HG03342 (cell line): ENCODE measurements at regions not wholly inside any gene's neighbourhood (a gene's known extent, or its start where the extent isn't known, plus 50 kb on each side); places are given as distances from the start of the nearest gene placed in this dataset.
"Not testable (repeated sequence)": the region's sequence is repeated elsewhere in the genome, so short reads cannot be mapped to it uniquely, and the experiment has no call there.

Experiments used
- ATAC-seq: cut with Tn5 transposase; IDR thresholded peaks from one replicate; pipeline ENCODE4 v1.9.1; 2021; ENCODE audit warnings: mild to moderate bottlenecking, moderate library complexity; ENCODE audit not compliant: unreplicated experiment

GRCh38 chr6:16041327-16041726, 87.6 kb upstream of the MYLIP start:
- ATAC-seq, result no peak

- ATAC-seq, result no peak
Measured at GRCh38 chr6:16040628-16040974, 88.3 kb upstream of the MYLIP start.

GRCh38 chr6:16039892-16040627, 88.8 kb upstream of the MYLIP start:
- ATAC-seq, result not testable (repeated sequence)

GRCh38 chr6:16038938-16039337, 89.9 kb upstream of the MYLIP start:
- ATAC-seq, result no peak

GRCh38 chr6:16035488-16036080, 93.3 kb upstream of the MYLIP start:
- ATAC-seq, result no peak

- ATAC-seq, result peak; percentile 43
Measured at GRCh38 chr6:16033214-16033613, 95.7 kb upstream of the MYLIP start.

GRCh38 chr6:16031278-16031981, 97.5 kb upstream of the MYLIP start:
- ATAC-seq, result no peak

- no peak for ATAC-seq
Measured at GRCh38 chr6:16028966-16029365, 99.9 kb upstream of the MYLIP start.

GRCh38 chr6:16020259-16020658, 108.6 kb upstream of the MYLIP start:
- ATAC-seq, result no peak

- no peak for ATAC-seq
Measured at GRCh38 chr6:16019462-16019861, 109.4 kb upstream of the MYLIP start.

- ATAC-seq, result no peak
Measured at GRCh38 chr6:16018626-16019025, 110.3 kb upstream of the MYLIP start.

- not testable (repeated sequence) for ATAC-seq
Measured at GRCh38 chr6:16014325-16014724, 114.6 kb upstream of the MYLIP start.

GRCh38 chr6:16007146-16007545, 121.7 kb upstream of the MYLIP start:
- no peak for ATAC-seq

GRCh38 chr6:16006681-16007080, 122.2 kb upstream of the MYLIP start:
- ATAC-seq, result no peak

GRCh38 chr6:16004934-16005679, 123.8 kb upstream of the MYLIP start:
- no peak for ATAC-seq

GRCh38 chr6:16003197-16003491, 125.7 kb upstream of the MYLIP start:
- no peak for ATAC-seq

GRCh38 chr6:16002332-16003196, 126.3 kb upstream of the MYLIP start:
- ATAC-seq, result no peak

- no peak for ATAC-seq
Measured at GRCh38 chr6:16001158-16001557, 127.7 kb upstream of the MYLIP start.

- no peak for ATAC-seq
Measured at GRCh38 chr6:15999201-15999600, 129.7 kb upstream of the MYLIP start.

GRCh38 chr6:15997586-15998388, 131.1 kb upstream of the MYLIP start:
- no peak for ATAC-seq
